AG04450 (cell line): ENCODE measurements at regions not wholly inside any gene's neighbourhood (a gene's known extent, or its start where the extent isn't known, plus 50 kb on each side); places are given as distances from the start of the nearest gene placed in this dataset.

Experiments
- CTCF ChIA-PET: fragments of 300-600, 350-600 bp; formaldehyde crosslinking; extraction: SDS; loops from one replicate; lab custom pipeline; 2022; ENCODE audit warnings: antibody characterized with exemption, inconsistent platforms; lab: Charles Lee
- POLR2A ChIA-PET: fragments of 350-600 bp; formaldehyde crosslinking; extraction: SDS; loops from one replicate; lab custom pipeline; 2021; ENCODE audit warnings: antibody characterized with exemption, inconsistent platforms; lab: Yijun Ruan, JAX
- DNase-seq: peaks from one replicate; pipeline ENCODE4 v3.0.0-alpha.2; 2011; ENCODE audit warnings: low read depth, low spot score
- H3K27ac ChIP-seq: one replicate; pipeline ENCODE4 v1.5.1; 2012; ENCODE audit warnings: low read depth, low read length, control low read depth
- H3K27me3 ChIP-seq: one replicate; pipeline ENCODE4 v1.6.0; 2012; ENCODE audit warnings: low read length; ENCODE audit not compliant: control insufficient read depth, insufficient read depth
- H3K4me3 ChIP-seq: 2 replicates; pipeline ENCODE4 v1.5.1; 2011; ENCODE audit warnings: mild to moderate bottlenecking, low read depth, low read length, control low read depth
- H3K9me3 ChIP-seq: 2 replicates; pipeline ENCODE4 v1.5.1; 2012; ENCODE audit warnings: low read length; ENCODE audit not compliant: control insufficient read depth, insufficient read depth
- TF ChIP-seq, protein P1 (sequence below): IDR thresholded peaks from 2 replicates; pipeline ENCODE4 v1.5.1; 2011; ENCODE audit warnings: low read depth, low read length, control low read depth, inconsistent platforms

DNA sequence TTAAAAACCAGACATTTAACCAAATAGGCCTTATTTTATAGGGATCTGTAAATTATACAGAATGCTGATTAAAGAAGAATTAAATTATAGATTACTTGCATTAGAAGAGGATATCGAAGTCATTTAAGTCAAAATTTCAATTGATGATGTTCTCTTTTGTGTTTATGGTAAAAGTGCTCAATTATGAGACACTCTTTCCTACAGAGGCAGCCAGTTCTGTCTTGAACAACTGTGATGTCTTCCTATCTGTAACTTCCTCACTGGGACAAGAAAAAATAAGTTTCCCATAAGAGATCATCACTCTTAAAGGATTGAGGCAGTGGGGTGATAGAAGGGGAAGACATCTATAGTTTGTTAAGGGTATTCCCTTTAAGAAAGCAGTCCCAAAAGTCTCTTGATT lies 613.5 kb downstream of the INSC start:
- TF ChIP-seq, protein P1, sequence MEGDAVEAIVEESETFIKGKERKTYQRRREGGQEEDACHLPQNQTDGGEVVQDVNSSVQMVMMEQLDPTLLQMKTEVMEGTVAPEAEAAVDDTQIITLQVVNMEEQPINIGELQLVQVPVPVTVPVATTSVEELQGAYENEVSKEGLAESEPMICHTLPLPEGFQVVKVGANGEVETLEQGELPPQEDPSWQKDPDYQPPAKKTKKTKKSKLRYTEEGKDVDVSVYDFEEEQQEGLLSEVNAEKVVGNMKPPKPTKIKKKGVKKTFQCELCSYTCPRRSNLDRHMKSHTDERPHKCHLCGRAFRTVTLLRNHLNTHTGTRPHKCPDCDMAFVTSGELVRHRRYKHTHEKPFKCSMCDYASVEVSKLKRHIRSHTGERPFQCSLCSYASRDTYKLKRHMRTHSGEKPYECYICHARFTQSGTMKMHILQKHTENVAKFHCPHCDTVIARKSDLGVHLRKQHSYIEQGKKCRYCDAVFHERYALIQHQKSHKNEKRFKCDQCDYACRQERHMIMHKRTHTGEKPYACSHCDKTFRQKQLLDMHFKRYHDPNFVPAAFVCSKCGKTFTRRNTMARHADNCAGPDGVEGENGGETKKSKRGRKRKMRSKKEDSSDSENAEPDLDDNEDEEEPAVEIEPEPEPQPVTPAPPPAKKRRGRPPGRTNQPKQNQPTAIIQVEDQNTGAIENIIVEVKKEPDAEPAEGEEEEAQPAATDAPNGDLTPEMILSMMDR = no peak
- POLR2A ChIA-PET = no interaction called here
- H3K9me3 ChIP-seq = no peaks in the 10 kb centered on the region
- no peak for DNase-seq
- CTCF ChIA-PET = interaction anchor here (1.1 kb wide), 1 partner anchor 885 kb away, joined by 3 read pairs; no protein-coding TSS in a partner anchor
- H3K27me3 ChIP-seq = no peaks in the 10 kb centered on the region
- H3K27ac ChIP-seq = no peak overlapping the region
- no peak overlapping the region for H3K4me3 ChIP-seq

DNA sequence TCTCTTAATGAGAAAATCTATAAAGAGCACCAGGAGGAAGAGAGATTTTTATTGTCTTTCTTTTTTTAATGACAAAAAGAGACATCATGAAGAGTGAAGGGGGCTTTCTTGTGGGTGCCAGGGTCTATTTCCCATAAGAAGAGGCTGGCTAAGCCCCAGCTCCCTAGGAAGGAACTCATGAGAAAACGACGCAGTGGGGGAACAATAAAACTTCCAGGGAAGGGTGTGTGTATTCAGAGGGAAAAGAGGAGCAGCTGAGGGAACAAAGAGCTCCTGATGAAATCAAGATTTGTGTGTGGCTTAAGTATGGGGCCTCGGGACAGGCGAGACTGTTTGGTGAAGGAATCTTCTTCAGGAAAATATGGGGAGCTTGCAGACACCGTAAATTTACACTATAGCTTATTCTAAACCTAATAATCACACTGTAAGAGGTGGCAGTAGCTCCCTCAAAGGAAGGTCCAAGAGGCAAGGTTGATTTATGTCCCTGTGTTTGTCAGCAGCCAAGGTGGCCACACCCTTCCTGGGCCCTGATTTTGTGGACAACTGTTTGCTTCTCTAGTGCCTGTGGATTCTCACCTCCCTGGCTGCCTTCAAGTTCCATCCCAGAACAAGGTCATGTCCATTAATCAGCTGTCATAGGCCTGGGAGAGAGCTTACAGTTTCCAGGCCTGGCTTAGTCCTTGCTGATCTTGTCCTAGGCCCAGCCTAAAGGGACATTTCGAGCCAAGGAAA lies 615.7 kb downstream of the INSC start:
- Histone ChIP-seq H3K27me3 (no peaks in the 10 kb centered on the region), H3K27ac (no peak overlapping the region), H3K4me3 (no peak overlapping the region), H3K9me3 (no peaks in the 10 kb centered on the region)
- no peak for DNase-seq
- ChIA-PET CTCF (interaction anchor here (0.6 kb wide), 1 partner anchor 840 kb away, joined by 3 read pairs; no protein-coding TSS in a partner anchor), POLR2A (no interaction called here)
- TF ChIP-seq, protein P1 = no peak

DNA sequence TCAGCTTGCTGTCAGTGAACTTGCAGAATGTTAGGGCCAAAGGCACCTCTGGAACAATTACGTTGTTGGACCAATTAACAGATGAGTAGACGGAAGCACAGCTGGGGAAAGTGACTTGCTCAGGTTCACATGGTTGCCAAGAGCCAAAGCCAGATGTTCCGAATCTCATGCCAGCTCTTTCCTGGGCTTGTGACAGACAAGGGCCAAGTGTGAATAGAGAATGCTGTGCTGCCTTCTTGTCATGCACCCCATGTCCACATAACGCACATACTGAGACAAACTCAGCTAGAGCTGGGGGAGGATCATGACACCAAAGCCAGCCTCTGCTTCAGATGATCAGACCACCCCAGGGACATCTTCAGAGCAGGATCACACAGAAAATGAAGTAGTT lies 616.3 kb downstream of the INSC start:
- no peak overlapping the region for H3K27ac ChIP-seq
- POLR2A ChIA-PET = no interaction called here
- TF ChIP-seq, protein P1 = no peak
- H3K27me3 ChIP-seq = no peaks in the 10 kb centered on the region
- no peak overlapping the region for H3K4me3 ChIP-seq
- H3K9me3 ChIP-seq = no peaks in the 10 kb centered on the region
- DNase-seq = no peak
- CTCF ChIA-PET = no interaction called here

DNA sequence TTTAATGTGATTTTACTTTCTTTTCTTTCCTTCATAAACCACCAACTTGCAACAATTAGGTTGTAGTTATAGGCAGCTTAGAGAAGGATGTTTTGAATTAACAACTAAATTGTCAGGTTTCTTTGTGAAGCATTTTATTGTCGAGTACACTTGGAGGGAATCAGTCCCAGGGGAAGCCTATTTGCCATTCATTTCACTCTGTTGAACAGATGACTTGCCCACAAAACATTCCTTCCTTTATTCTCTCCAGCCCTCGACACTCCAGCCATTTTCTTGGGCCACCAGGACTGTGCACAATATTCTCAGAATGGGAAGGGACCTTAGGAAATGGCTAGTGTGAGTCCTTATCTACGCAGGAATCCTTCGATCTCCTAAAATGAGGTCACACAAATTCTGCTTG lies 620.6 kb downstream of the SOX6 start:
- CTCF ChIA-PET = no interaction called here

DNA sequence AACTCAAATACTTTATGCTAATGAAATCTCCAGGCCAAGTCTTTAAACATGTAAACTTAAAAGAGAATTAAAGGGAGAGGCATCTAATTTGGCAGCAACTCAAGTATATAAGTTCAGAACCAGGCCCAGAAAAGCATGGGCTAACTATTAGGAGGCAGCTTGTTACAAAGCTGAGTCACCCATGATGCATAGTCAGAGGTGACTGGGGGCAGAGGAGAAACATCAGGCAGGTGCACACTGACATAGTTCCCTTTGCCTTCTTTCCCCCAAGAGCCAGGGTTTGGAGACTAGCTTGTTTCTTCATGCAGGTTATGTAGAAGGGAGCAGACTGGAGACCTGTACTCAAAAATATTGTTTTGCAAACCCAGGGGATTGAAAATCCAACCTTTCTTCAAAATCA lies 619.0 kb downstream of the SOX6 start:
- ChIA-PET CTCF (no interaction called here), POLR2A (no interaction called here)
- H3K4me3 ChIP-seq = no peak overlapping the region
- H3K27ac ChIP-seq = no peak overlapping the region
- TF ChIP-seq, protein P1 = no peak
- no peaks in the 10 kb centered on the region for H3K9me3 ChIP-seq
- DNase-seq = no peak
- no peaks in the 10 kb centered on the region for H3K27me3 ChIP-seq

More for the DNA sequence above, 620.6 kb downstream of the SOX6 start:
- Histone ChIP-seq H3K27me3 (no peaks in the 10 kb centered on the region), H3K9me3 (no peaks in the 10 kb centered on the region), H3K27ac (no peak overlapping the region), H3K4me3 (no peak overlapping the region)
- POLR2A ChIA-PET = no interaction called here
- TF ChIP-seq, protein P1 = no peak
- no peak for DNase-seq
